ENCODE measurements at regions not wholly inside any gene's neighbourhood (a gene's known extent, or its start where the extent isn't known, plus 50 kb on each side); places are given as distances from the start of the nearest gene placed in this dataset.
"Not testable (repeated sequence)": the region's sequence is repeated elsewhere in the genome, so short reads cannot be mapped to it uniquely, and the experiment has no call there.

- Histone ChIP-seq H3K27ac (no peak overlapping the region), H3K9ac (no peak overlapping the region), H3K4me3 (no peak overlapping the region)
Observed at GRCh38 chr21:31521515-31521914, 138.0 kb upstream of the SOD1 start.

GRCh38 chr21:31520561-31521098 is 138.9 kb upstream of the SOD1 start:
- no peak for TF ChIP-seq Cebpa-rat (IDR thresholded peaks at IDR 0.05)
- Histone ChIP-seq H3K9me3 (replicated peaks in 1 of 11) (peaks cover 0 to 6% (median 0%) of the 10 kb centered on the region in 11 experiments; a peak in 1 of 22 replicates), H3K27me3 (no peaks in the 10 kb centered on the region), H3K4me3 (no peak overlapping the region), H4K20me1 (peaks cover 0 to 34% (median 0%) of the 10 kb centered on the region in 11 experiments; a peak in 3 of 22 replicates), H3K4me1 (peaks cover 0 to 15% (median 10%) of the 10 kb centered on the region in 10 experiments; a peak in 13 of 20 replicates), H3K9ac (no peak overlapping the region), H3K36me3 (0 out of 22 replicates have a peak, but pooled peaks cover 0 to 8% (median 0%) of the 10 kb centered on the region in 11 experiments), H3K27ac (no peak overlapping the region), H3K4me2 (no peak overlapping the region)

More at GRCh38 chr21:31521515-31521914, 138.0 kb upstream of the SOD1 start:
- Histone ChIP-seq H3K36me3 (0 out of 22 replicates have a peak, but pooled peaks cover 0 to 8% (median 0%) of the 10 kb centered on the region in 11 experiments), H3K27me3 (no peaks in the 10 kb centered on the region), H3K4me1 (peaks cover 0 to 15% (median 12%) of the 10 kb centered on the region in 10 experiments; a peak in 18 of 20 replicates), H4K20me1 (peaks cover 0 to 30% (median 0%) of the 10 kb centered on the region in 11 experiments; a peak in 3 of 22 replicates), H3K4me2 (no peak overlapping the region), H3K9me3 (replicated peaks in 1 of 11) (peaks cover 0 to 6% (median 0%) of the 10 kb centered on the region in 11 experiments; a peak in 1 of 22 replicates)
- TF ChIP-seq Cebpa-rat (IDR thresholded peaks at IDR 0.05) = no peak

DNA sequence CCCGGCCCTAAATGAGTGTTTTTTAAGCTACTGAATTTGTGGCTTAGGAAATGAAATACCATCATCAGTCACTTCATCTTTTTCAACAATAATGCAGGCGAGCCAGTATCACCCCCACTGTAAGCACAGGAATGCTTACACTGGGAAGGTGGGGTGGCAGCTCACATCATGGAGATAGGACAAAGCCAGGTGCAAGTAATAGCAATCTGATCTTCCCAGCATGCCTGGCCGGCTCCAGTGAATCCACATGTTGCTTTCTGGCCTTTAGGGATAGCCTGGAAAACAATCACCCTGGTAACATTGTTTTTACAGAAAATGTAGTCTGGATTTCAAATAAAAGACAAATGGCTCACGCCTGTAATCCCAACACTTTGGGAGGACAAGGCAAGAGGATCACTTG is 140.9 kb upstream of the SOD1 start:
- no peak overlapping the region for H3K27ac ChIP-seq
- H3K27me3 ChIP-seq = no peaks in the 10 kb centered on the region
- TF ChIP-seq Cebpa-rat (IDR thresholded peaks at IDR 0.05) = no peak
- no peak overlapping the region for H3K4me3 ChIP-seq
- H3K9me3 ChIP-seq (replicated peaks in 1 of 11) = peaks cover 0 to 6% (median 0%) of the 10 kb centered on the region in 11 experiments; a peak in 1 of 22 replicates
- peak overlapping the region in 3 of 11 experiments; percentile 20 to 30 (median 22); a peak in 1 of 22 replicates for H3K4me2 ChIP-seq
- H3K36me3 ChIP-seq = 0 out of 22 replicates have a peak, but pooled peaks cover 0 to 5% (median 0%) of the 10 kb centered on the region in 11 experiments
- peaks cover 0 to 34% (median 0%) of the 10 kb centered on the region in 11 experiments; a peak in 3 of 22 replicates for H4K20me1 ChIP-seq
- H3K4me1 ChIP-seq = peaks cover 0 to 15% (median 10%) of the 10 kb centered on the region in 10 experiments; a peak in 13 of 20 replicates
- no peak overlapping the region for H3K9ac ChIP-seq

GRCh38 chr21:31517664-31518414 is 141.7 kb upstream of the SOD1 start:
- Histone ChIP-seq H3K9ac (no peak overlapping the region), H4K20me1 (peaks cover 0 to 34% (median 0%) of the 10 kb centered on the region in 11 experiments; a peak in 3 of 22 replicates), H3K36me3 (0 out of 22 replicates have a peak, but pooled peaks cover 0 to 5% (median 0%) of the 10 kb centered on the region in 11 experiments), H3K4me3 (no peak overlapping the region), H3K4me2 (peak overlapping the region in 6 of 11 experiments; percentile 11 to 43 (median 21); a peak in 8 of 22 replicates), H3K4me1 (peaks cover 0 to 15% (median 10%) of the 10 kb centered on the region in 10 experiments; a peak in 13 of 20 replicates), H3K27ac (no peak overlapping the region), H3K9me3 (replicated peaks in 1 of 11) (peaks cover 0 to 6% (median 0%) of the 10 kb centered on the region in 11 experiments; a peak in 1 of 22 replicates), H3K27me3 (no peaks in the 10 kb centered on the region)
- TF ChIP-seq Cebpa-rat (IDR thresholded peaks at IDR 0.05) = no peak

GRCh38 chr21:31515253-31515652 is 144.2 kb upstream of the SOD1 start:
- Histone ChIP-seq H3K27me3 (no peaks in the 10 kb centered on the region), H3K4me2 (no peak overlapping the region), H3K9ac (no peak overlapping the region), H3K27ac (no peak overlapping the region), H3K36me3 (0 out of 22 replicates have a peak, but pooled peaks cover 0 to 5% (median 0%) of the 10 kb centered on the region in 11 experiments), H4K20me1 (peaks cover 0 to 19% (median 0%) of the 10 kb centered on the region in 11 experiments; a peak in 2 of 22 replicates), H3K9me3 (replicated peaks in 1 of 11) (peaks cover 0 to 6% (median 0%) of the 10 kb centered on the region in 11 experiments; a peak in 1 of 22 replicates), H3K4me1 (peaks cover 2 to 17% (median 11%) of the 10 kb centered on the region in 10 experiments; a peak in 17 of 20 replicates), H3K4me3 (no peak overlapping the region)
- no peak for TF ChIP-seq Cebpa-rat (IDR thresholded peaks at IDR 0.05)

DNA sequence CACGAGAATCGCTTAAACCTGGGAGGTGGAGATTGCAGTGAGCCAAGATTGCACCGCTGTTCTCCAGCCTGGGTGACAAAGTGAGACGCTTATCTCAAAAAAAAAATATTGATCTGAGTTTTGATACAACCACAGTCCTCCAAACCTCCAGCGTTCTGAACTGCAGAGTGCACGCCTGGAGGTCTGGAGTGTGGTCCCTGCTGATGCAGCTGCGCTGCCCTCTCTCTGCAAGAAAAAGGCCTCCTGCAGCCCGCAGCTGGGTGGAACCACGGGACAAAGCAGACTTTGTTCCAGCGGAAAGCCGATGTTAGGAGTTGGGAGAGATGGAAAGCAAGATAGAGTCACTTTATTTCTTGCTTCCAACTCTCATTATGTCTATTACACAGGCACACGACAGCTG is 144.9 kb upstream of the SOD1 start:
- TF ChIP-seq Cebpa-rat (IDR thresholded peaks at IDR 0.05) = no peak
- Histone ChIP-seq H4K20me1 (peaks cover 0 to 15% (median 0%) of the 10 kb centered on the region in 11 experiments; a peak in 1 of 22 replicates), H3K27me3 (no peaks in the 10 kb centered on the region), H3K27ac (no peak overlapping the region), H3K9ac (no peak overlapping the region), H3K4me1 (peaks cover 8 to 24% (median 16%) of the 10 kb centered on the region in 10 experiments), H3K4me3 (no peak overlapping the region), H3K36me3 (0 out of 22 replicates have a peak, but pooled peaks cover 0 to 5% (median 0%) of the 10 kb centered on the region in 11 experiments), H3K9me3 (replicated peaks in 1 of 11) (peaks cover 0 to 2% (median 0%) of the 10 kb centered on the region in 11 experiments; a peak in 1 of 22 replicates), H3K4me2 (no peak overlapping the region)

DNA sequence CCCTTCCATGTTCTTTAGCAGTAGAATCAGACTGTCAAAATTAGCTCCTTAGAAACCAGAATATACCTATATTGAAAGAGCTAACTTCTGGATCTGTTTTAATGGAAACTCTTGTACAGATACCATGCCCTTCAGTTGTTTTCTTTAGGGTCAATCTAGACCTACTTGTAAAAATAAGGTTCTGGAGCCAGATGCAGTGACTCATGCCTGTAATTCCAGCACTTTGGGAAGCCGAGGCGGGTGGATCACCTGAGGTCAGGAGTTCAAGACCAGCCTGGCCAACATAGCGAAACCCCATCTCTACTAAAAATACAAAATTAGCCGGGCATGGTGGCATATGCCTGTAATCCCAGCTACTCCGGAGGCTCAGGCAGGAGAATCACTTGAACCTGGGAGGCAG is 146.0 kb upstream of the SOD1 start:
- H3K4me2 ChIP-seq; H3K9me3 ChIP-seq (replicated peaks in 1 of 11); H3K9ac ChIP-seq; H3K36me3 ChIP-seq; H3K4me3 ChIP-seq; H3K27me3 ChIP-seq; H3K27ac ChIP-seq: not testable (repeated sequence)
- H4K20me1 ChIP-seq = peaks cover 0 to 15% (median 0%) of the 10 kb centered on the region in 11 experiments; a peak in 2 of 22 replicates
- H3K4me1 ChIP-seq = peaks cover 15 to 31% (median 22%) of the 10 kb centered on the region in 10 experiments

DNA sequence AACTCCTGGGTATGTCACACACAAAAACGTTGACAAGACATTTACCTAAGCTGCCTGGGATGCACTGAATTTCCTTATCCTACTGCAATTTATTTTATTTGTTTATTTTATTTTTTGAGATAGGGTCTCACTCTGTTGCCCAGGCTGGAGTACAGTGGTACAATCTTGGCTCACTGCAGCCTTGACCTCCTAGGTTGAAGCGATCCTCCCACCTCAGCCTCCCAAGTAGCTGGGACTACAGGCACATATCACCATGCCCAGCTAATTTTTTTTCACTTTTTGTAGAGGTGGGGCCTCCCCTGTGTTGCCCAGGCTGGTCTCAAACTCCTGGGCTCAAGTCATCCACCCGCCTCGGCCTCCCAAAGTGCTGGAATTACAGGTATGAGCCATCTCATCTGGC is 147.5 kb upstream of the SOD1 start:
- H3K9me3 ChIP-seq (replicated peaks in 1 of 11); H3K27me3 ChIP-seq; H3K9ac ChIP-seq; H3K27ac ChIP-seq; H3K36me3 ChIP-seq; H3K4me3 ChIP-seq; H3K4me2 ChIP-seq: not testable (repeated sequence)
- Histone ChIP-seq H4K20me1 (peaks cover 0 to 11% (median 0%) of the 10 kb centered on the region in 11 experiments; a peak in 2 of 22 replicates), H3K4me1 (peaks cover 7 to 36% (median 19%) of the 10 kb centered on the region in 10 experiments; a peak in 19 of 20 replicates)

- Histone ChIP-seq H4K20me1 (peaks cover 0 to 11% (median 0%) of the 10 kb centered on the region in 11 experiments; a peak in 2 of 22 replicates), H3K4me1 (peaks cover 7 to 43% (median 22%) of the 10 kb centered on the region in 10 experiments; a peak in 19 of 20 replicates)
- no peak for TF ChIP-seq Cebpa-rat (IDR thresholded peaks at IDR 0.05)
Observed at GRCh38 chr21:31511258-31511657, 148.2 kb upstream of the SOD1 start.

More at GRCh38 chr21:31511258-31511657, 148.2 kb upstream of the SOD1 start:
- Histone ChIP-seq H3K9ac (no peak overlapping the region), H3K4me2 (no peak overlapping the region), H3K9me3 (replicated peaks in 1 of 11) (no peaks in the 10 kb centered on the region), H3K27ac (no peak overlapping the region), H3K4me3 (no peak overlapping the region), H3K36me3 (no peaks in the 10 kb centered on the region), H3K27me3 (no peaks in the 10 kb centered on the region)

Measured in BLaER1 treated with 17β-estradiol and CSF1 and Interleukin-3, amounts not matched to agents 10 nM and 100 nM (cell line).